GM21723 (cell line): ENCODE measurements at regions not wholly inside any gene's neighbourhood (a gene's known extent, or its start where the extent isn't known, plus 50 kb on each side); places are given as distances from the start of the nearest gene placed in this dataset.
"Not testable (repeated sequence)": the region's sequence is repeated elsewhere in the genome, so short reads cannot be mapped to it uniquely, and the experiment has no call there.

Experiments
- ATAC-seq: cut with Tn5 transposase; IDR thresholded peaks from one replicate; pipeline ENCODE4 v1.9.1; 2021; ENCODE audit warnings: mild to moderate bottlenecking, moderate library complexity; ENCODE audit not compliant: unreplicated experiment

DNA sequence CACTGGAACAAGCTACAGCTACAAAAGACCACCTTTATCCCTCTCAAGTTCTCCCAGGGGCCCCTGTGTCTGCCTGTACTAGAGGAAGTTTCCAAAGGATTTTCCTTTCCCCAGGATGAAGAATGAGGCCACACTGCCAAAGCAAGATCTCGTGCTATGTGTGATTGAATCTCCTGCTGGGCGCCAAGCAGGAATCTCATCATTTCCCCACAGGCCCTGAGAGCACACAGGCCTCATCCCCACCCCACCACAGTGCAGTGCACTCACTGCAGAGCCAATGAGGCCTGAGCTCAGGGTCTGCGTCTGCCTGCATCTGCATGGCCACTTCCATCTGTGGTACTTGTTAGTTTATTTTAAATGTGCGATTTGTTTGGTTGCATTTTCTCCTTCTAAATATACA is 387.4 kb upstream of the ASIC2 start:
- no peak for ATAC-seq

- ATAC-seq, result no peak
Measured at GRCh38 chr17:33682599-33682998, 389.5 kb upstream of the ASIC2 start.

DNA sequence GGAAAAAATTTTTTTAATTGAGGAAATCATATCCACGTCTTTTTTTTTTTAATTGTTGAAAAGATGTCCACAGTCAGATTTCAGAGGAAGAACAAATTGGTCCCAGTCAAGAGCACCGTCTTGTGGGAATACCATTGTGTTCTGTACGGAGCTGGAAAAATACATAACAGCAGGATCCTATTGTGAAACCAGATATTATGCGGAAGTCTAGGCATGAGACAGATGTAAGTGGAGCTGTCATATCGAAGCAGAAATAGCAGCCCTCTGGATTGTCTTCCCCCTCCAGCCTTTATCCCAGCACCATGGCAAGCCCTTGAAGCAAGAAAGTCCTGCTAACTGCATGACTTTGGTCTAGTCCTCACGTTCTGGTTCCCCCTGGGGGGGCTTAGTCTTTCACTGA is 391.6 kb upstream of the ASIC2 start:
- no peak for ATAC-seq

DNA sequence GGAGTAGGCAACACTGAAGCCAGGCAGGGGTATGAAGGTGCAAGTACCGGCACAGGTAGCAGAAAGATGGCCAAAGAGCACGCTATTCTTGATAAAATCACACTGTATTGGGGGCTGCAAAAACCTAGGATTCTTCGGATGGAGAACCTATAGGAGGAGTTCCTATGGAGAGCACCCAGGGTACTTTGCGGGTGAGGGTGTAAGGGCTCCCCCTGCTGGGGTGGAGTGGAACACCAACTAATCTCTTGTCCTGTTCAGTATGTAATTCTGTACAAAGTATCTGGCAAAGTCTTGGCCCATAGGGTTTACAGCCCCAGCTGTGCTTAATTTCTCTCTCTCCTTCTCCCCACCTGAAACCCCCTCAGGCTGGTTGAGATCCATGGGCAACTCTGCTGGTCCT is 393.1 kb upstream of the ASIC2 start:
- ATAC-seq, result no peak

GRCh38 chr17:33687831-33688230 is 394.7 kb upstream of the ASIC2 start:
- no peak for ATAC-seq

DNA sequence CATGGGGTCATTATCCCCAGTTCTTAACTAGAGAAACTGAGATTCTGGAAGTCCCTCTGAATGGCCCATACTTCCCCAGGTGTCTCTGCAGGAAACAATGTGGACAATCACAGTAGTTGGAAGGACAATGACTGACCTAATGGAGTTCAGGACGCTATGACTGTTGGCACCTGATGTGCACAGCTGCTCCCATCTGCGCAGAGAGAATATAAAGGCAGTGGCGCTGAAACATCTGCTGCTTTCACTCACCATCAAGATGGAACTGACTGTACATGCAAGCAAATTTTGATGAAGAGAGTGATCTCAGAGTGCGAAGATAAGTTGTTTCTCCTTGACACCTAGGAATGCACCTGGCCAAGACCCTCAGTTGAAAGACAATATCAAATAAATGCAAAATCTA is 395.7 kb upstream of the ASIC2 start:
- ATAC-seq, result no peak

- ATAC-seq, result no peak
Measured at GRCh38 chr17:33689725-33690124, 396.6 kb upstream of the ASIC2 start.

DNA sequence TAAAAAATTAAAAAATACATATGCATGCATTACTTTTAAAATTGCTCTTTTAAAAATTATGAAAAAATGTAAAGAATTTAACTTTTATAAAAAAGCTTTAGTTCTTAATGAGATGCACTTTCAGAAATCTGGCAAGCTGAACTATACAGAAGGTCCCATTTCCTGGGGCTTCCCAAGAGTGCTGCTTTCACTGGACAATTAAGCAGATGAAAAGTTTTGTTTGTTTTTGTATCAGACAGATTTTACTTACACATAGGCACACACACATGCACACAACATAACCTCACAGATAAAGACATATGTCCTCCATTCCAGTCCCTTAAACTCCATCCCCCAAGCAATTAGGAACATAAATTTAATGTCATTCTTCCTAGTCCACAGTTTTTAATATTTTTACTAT is 402.3 kb upstream of the ASIC2 start:
- no peak for ATAC-seq

GRCh38 chr17:33696102-33696501 is 403.0 kb upstream of the ASIC2 start:
- no peak for ATAC-seq

- no peak for ATAC-seq
Measured at GRCh38 chr17:33697557-33697956, 404.5 kb upstream of the ASIC2 start.

GRCh38 chr17:33701910-33702309 is 408.8 kb upstream of the ASIC2 start:
- no peak for ATAC-seq

- ATAC-seq, result no peak
Measured at GRCh38 chr17:33704856-33705255, 411.8 kb upstream of the ASIC2 start.

GRCh38 chr17:33709881-33710280 is 416.8 kb upstream of the ASIC2 start:
- ATAC-seq, result no peak

- no peak for ATAC-seq
Measured at GRCh38 chr17:33712120-33712519, 419.0 kb upstream of the ASIC2 start.

DNA sequence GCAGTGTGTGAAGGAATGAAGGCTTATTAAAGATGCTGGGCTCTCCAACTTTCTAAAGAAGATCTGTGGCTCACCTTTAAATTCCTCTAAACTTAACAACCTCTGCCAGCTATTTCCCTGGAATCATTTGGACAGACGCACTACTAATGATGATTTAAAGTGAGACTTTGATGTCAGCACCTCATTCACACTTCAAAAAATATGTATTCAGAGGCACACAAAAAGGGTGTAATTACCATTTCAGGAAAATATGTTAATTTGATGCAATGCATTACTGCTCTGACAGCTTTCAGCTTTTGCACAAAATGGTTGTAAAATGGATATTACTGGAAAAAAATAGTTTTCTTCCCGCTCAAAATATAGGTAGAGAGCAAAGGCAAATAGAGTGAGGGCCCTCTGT is 423.9 kb upstream of the ASIC2 start:
- ATAC-seq, result no peak

DNA sequence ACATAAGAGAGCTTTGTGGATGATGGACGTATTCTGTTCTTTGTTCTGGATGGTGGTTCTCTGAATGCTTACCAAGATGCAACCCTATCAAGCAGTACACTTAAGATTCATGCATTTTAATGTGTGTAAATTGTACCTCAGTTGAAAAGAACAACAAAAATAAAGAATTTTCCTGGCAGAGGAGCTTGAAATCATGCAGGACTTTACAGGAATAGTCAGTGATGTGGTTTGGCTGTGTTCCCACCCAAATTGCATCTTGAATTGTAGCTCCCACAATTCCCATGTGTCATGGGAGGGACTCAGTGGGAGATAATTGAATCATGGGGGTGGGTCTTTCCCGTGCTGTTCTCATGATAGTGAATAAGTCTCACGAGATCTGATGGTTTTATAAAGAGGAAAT is 430.6 kb upstream of the ASIC2 start:
- not testable (repeated sequence) for ATAC-seq

DNA sequence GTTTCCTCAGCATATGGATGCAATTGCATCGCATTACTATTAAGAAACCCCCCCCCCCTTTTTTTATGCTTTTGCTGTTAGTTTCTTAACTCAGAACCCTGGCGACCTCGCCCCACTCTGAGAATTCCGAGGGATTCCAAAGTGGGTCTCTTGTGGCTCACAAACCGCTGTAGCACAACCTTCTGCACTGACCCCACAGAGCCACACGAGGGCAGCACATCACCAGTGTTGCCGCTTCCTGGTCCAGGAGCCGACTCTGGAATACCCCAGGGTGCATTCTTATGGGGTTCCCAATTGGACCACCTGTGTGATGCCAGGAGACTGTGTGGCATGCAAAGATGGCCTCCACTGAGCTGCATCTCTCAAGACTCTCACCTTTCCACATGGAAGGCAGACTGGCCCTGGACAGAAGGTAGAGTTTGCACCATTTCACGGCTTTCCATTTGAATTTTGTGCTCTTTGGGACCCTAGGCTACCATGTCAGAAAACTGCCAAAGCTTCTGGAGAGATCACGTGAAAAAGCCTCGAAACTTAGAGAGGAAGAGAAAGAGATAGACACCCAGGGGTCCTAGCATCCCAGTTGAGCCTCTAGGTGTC is 432.7 kb upstream of the ASIC2 start:
- ATAC-seq, result no peak

DNA sequence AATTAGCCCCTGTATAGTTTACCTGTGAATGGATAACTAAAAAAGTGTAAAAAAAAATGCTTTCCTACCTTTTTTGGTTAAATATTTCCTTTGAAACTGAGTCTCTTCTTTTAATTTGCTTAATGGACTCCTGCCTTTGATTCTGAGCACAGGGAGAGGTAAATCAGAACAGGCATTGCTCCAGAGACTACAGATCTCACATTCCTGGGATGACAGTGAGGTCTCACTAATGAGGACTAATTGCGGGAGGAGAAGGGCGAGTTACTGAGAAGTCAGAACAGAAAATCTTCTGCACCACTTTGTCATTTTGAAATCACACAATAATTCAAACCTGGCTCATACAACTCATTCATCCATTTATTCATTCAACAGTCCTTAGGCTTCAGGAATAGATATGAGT is 437.0 kb upstream of the ASIC2 start:
- no peak for ATAC-seq

DNA sequence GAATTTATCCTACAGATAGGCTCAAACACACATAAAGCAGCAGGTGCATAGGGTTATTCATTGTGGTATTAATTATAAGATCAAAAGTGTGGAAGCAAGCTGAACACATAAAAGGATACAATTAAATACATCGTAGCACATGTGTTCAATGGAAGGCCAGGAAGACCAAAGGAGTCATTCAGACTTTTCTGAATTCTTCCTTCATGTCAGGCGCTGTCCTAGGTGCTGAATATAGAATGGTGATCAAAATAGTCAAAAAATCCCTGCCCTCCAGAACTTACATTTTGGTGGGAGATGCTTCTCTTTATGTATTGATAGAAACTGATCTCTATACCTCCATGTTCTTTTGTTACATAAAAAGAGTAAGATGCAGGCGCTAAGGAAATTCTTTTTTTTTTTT is 439.0 kb upstream of the ASIC2 start:
- ATAC-seq, result no peak

DNA sequence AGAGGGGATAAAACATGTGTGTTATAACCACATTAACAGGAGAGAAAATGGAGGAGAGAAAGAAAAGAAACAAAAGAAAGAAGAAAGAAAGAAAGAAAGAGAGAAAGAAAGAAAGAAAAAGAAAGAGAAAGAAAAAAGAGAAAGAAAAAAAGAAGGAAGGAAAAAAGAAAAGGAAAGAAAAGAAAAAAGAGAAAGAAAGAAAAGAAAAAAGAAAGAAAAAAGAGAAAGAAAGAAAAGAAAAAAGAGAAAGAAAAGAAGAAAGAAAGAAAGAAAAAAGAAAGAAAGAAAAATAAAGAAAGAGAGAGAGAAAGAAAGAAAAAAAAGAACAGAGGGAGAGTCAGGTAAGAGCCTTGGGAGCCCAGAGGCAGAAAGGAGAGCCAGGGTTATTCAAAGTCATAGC is 446.6 kb upstream of the ASIC2 start:
- no peak for ATAC-seq

- ATAC-seq, result no peak
Measured at GRCh38 chr17:33745047-33745760, 452.1 kb upstream of the ASIC2 start.

- ATAC-seq, result no peak
Measured at GRCh38 chr17:33749171-33749570, 456.1 kb upstream of the ASIC2 start.
